CD4-positive, alpha-beta T cell treated with Interleukin-17A for 1 hour (primary cell): ENCODE measurements at regions not wholly inside any gene's neighbourhood (a gene's known extent, or its start where the extent isn't known, plus 50 kb on each side); places are given as distances from the start of the nearest gene placed in this dataset.
"Not testable (repeated sequence)": the region's sequence is repeated elsewhere in the genome, so short reads cannot be mapped to it uniquely, and the experiment has no call there.

Source experiments
- DNase-seq: peaks from one replicate; pipeline ENCODE4 v3.0.0-alpha.2; 2020

GRCh38 chr7:97381815-97382554, 264.5 kb downstream of the SDHAF3 start:
- DNase-seq = no peak

- no peak for DNase-seq
Observed at GRCh38 chr7:97390052-97390451, 272.6 kb downstream of the SDHAF3 start.

- no peak for DNase-seq
Observed at GRCh38 chr7:97390915-97391593, 273.6 kb downstream of the SDHAF3 start.

GRCh38 chr7:97401398-97401797, 283.9 kb downstream of the SDHAF3 start:
- DNase-seq = no peak

GRCh38 chr7:97405835-97406234, 288.3 kb downstream of the SDHAF3 start:
- DNase-seq = no peak

GRCh38 chr7:97407106-97407505, 289.6 kb downstream of the SDHAF3 start:
- DNase-seq = no peak

GRCh38 chr7:97409346-97409745, 291.8 kb downstream of the SDHAF3 start:
- no peak for DNase-seq

- no peak for DNase-seq
Observed at GRCh38 chr7:97418312-97418711, 300.8 kb downstream of the SDHAF3 start.

GRCh38 chr7:97419898-97420297, 302.4 kb downstream of the SDHAF3 start:
- no peak for DNase-seq

GRCh38 chr7:97421307-97421930, 303.9 kb downstream of the SDHAF3 start:
- DNase-seq = no peak

- no peak for DNase-seq
Observed at GRCh38 chr7:97422046-97422445, 304.5 kb downstream of the SDHAF3 start.

- no peak for DNase-seq
Observed at GRCh38 chr7:97430006-97430405, 301.9 kb upstream of the TAC1 start.

GRCh38 chr7:97439637-97440214, 292.2 kb upstream of the TAC1 start:
- DNase-seq = no peak

- DNase-seq = no peak
Observed at GRCh38 chr7:97446361-97446760, 285.5 kb upstream of the TAC1 start.

GRCh38 chr7:97449448-97449847, 282.4 kb upstream of the TAC1 start:
- not testable (repeated sequence) for DNase-seq

- DNase-seq = no peak
Observed at GRCh38 chr7:97450516-97450915, 281.4 kb upstream of the TAC1 start.

GRCh38 chr7:97454636-97455035, 277.2 kb upstream of the TAC1 start:
- DNase-seq = no peak

GRCh38 chr7:97457054-97457453, 274.8 kb upstream of the TAC1 start:
- no peak for DNase-seq

- DNase-seq = no peak
Observed at GRCh38 chr7:97460433-97460832, 271.5 kb upstream of the TAC1 start.

GRCh38 chr7:97461596-97461995, 270.3 kb upstream of the TAC1 start:
- no peak for DNase-seq

GRCh38 chr7:97466071-97466470, 265.8 kb upstream of the TAC1 start:
- DNase-seq = no peak

- no peak for DNase-seq
Observed at GRCh38 chr7:97466999-97467740, 264.7 kb upstream of the TAC1 start.

GRCh38 chr7:97468493-97468892, 263.4 kb upstream of the TAC1 start:
- DNase-seq = no peak
